ENCODE measurements at regions not wholly inside any gene's neighbourhood (a gene's known extent, or its start where the extent isn't known, plus 50 kb on each side); places are given as distances from the start of the nearest gene placed in this dataset.

GRCh38 chr1:238546118-238546517 is 655.4 kb upstream of the ZP4 start:
- ATAC-seq (no peak), DNase-seq (no peak)
- Histone ChIP-seq H3K27me3 (no peaks in the 10 kb centered on the region), H3K36me3 (no peaks in the 10 kb centered on the region), H3K9me3 (peaks cover 0 to 25% (median 0%) of the 10 kb centered on the region in 11 donors), H3K4me3 (no peak overlapping the region), H3K4me1 (no peaks in the 10 kb centered on the region), H3K27ac (no peak overlapping the region)
- WGBS, 2 donors, result 61 to 62% methylated on average over 2 of the region's 2 CpGs
- intact Hi-C loops (cut with DNase I), result no loop called here
- TF ChIP-seq, protein P1, sequence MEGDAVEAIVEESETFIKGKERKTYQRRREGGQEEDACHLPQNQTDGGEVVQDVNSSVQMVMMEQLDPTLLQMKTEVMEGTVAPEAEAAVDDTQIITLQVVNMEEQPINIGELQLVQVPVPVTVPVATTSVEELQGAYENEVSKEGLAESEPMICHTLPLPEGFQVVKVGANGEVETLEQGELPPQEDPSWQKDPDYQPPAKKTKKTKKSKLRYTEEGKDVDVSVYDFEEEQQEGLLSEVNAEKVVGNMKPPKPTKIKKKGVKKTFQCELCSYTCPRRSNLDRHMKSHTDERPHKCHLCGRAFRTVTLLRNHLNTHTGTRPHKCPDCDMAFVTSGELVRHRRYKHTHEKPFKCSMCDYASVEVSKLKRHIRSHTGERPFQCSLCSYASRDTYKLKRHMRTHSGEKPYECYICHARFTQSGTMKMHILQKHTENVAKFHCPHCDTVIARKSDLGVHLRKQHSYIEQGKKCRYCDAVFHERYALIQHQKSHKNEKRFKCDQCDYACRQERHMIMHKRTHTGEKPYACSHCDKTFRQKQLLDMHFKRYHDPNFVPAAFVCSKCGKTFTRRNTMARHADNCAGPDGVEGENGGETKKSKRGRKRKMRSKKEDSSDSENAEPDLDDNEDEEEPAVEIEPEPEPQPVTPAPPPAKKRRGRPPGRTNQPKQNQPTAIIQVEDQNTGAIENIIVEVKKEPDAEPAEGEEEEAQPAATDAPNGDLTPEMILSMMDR (IDR thresholded peaks at IDR 0.05), result no peak

- Histone ChIP-seq H3K9me3 (no peaks in the 10 kb centered on the region), H3K27ac (no peak overlapping the region), H3K4me3 (no peak overlapping the region), H3K36me3 (no peaks in the 10 kb centered on the region), H3K27me3 (no peaks in the 10 kb centered on the region), H3K4me1 (no peaks in the 10 kb centered on the region)
- TF ChIP-seq, protein P1 (IDR thresholded peaks at IDR 0.05), result no peak
- intact Hi-C loops (cut with DNase I), result no loop called here
- DNase-seq (no peak), ATAC-seq (no peak)
- whole genome bisulfite sequencing, 2 donors, result 68 to 78% methylated on average over 3 of the region's 3 CpGs
Observed at GRCh38 chr1:238537641-238538040, 646.9 kb upstream of the ZP4 start.

- ATAC-seq, result no peak
- H3K4me1 ChIP-seq, result no peaks in the 10 kb centered on the region
- WGBS, 2 donors, result 88 to 89% methylated on average over 13 of the region's 13 CpGs
- peaks cover 0 to 24% (median 0%) of the 10 kb centered on the region in 11 donors for H3K9me3 ChIP-seq
- DNase-seq, result no peak
- no peaks in the 10 kb centered on the region for H3K27me3 ChIP-seq
- TF ChIP-seq, protein P1 (IDR thresholded peaks at IDR 0.05), result no peak
- H3K36me3 ChIP-seq, result no peaks in the 10 kb centered on the region
- H3K27ac ChIP-seq, result no peak overlapping the region
- intact Hi-C loops (cut with DNase I), result no loop called here
- H3K4me3 ChIP-seq, result no peak overlapping the region
Observed at GRCh38 chr1:238530209-238530851, 639.6 kb upstream of the ZP4 start.

DNA sequence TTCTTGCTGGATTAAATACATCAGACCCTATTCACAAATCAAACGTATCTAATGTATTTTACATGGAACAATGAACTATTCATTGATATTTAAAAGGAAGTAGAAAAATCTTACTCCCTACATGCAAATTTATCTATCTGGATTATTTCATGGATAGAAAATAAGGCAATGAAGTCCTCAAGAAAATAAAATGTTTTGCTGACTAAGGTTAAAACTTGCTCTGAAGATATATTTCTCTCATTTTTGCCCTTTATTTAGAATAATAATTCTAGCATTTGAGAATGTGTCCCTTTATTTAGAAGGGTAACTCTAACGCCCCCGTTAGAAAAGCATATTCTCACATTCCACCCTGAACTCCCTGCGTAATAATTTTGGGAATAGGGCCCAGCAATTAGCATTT is 627.0 kb upstream of the ZP4 start:
- Histone ChIP-seq H3K9me3 (peaks cover 0 to 44% (median 20%) of the 10 kb centered on the region in 11 donors), H3K4me1 (no peaks in the 10 kb centered on the region), H3K4me3 (no peak overlapping the region), H3K27ac (no peak overlapping the region), H3K27me3 (no peaks in the 10 kb centered on the region), H3K36me3 (no peaks in the 10 kb centered on the region)
- intact Hi-C loops (cut with DNase I), result no loop called here
- TF ChIP-seq, protein P1 (IDR thresholded peaks at IDR 0.05), result no peak
- WGBS, 2 donors, result 78% methylated on average over 4 of the region's 4 CpGs
- ATAC-seq, result no peak
- no peak for DNase-seq

Measured in heart right ventricle (tissue), 16 donors.